ENCODE measurements at regions not wholly inside any gene's neighbourhood (a gene's known extent, or its start where the extent isn't known, plus 50 kb on each side); places are given as distances from the start of the nearest gene placed in this dataset.
"Not testable (repeated sequence)": the region's sequence is repeated elsewhere in the genome, so short reads cannot be mapped to it uniquely, and the experiment has no call there.

DNA sequence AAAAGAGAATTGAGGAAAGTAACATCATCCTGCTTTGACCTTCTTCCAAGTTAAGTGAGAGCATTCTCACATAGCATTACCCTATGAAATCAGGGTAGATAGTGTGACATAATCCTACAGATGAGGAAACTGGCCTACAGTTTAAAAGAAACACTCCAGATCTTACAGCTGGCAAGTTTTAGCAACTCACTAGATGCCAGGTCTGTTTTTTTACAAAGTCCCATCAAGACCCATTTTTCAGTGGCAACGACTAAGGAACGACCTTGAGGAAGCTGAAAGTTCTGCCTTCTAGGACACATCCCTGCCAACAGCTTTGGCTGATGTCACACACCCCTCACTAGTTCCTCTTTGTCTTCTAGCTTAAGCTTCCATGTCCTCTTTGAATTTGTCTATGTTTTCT, 92.7 kb downstream of the ATP6V0E2 start:
- not testable (repeated sequence) for TF ChIP-seq RAD21 (IDR thresholded peaks at IDR 0.05); SP1 (IDR thresholded peaks at IDR 0.05); GABPA (IDR thresholded peaks at IDR 0.05 in 1 of 2, conservative IDR thresholded peaks at IDR 0.05 in 1 of 2); JUND (IDR thresholded peaks at IDR 0.05); NR2F2 (IDR thresholded peaks at IDR 0.05); EGR1 (IDR thresholded peaks at IDR 0.05; ENCODE audit: low read depth in 2 of 2); RXRA (IDR thresholded peaks at IDR 0.05)
- TF ChIP-seq, protein P1, sequence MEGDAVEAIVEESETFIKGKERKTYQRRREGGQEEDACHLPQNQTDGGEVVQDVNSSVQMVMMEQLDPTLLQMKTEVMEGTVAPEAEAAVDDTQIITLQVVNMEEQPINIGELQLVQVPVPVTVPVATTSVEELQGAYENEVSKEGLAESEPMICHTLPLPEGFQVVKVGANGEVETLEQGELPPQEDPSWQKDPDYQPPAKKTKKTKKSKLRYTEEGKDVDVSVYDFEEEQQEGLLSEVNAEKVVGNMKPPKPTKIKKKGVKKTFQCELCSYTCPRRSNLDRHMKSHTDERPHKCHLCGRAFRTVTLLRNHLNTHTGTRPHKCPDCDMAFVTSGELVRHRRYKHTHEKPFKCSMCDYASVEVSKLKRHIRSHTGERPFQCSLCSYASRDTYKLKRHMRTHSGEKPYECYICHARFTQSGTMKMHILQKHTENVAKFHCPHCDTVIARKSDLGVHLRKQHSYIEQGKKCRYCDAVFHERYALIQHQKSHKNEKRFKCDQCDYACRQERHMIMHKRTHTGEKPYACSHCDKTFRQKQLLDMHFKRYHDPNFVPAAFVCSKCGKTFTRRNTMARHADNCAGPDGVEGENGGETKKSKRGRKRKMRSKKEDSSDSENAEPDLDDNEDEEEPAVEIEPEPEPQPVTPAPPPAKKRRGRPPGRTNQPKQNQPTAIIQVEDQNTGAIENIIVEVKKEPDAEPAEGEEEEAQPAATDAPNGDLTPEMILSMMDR (IDR thresholded peaks at IDR 0.05; ENCODE audit: low read depth, low read length, missing input control): not testable (repeated sequence)
- TF ChIP-seq, protein P2, sequence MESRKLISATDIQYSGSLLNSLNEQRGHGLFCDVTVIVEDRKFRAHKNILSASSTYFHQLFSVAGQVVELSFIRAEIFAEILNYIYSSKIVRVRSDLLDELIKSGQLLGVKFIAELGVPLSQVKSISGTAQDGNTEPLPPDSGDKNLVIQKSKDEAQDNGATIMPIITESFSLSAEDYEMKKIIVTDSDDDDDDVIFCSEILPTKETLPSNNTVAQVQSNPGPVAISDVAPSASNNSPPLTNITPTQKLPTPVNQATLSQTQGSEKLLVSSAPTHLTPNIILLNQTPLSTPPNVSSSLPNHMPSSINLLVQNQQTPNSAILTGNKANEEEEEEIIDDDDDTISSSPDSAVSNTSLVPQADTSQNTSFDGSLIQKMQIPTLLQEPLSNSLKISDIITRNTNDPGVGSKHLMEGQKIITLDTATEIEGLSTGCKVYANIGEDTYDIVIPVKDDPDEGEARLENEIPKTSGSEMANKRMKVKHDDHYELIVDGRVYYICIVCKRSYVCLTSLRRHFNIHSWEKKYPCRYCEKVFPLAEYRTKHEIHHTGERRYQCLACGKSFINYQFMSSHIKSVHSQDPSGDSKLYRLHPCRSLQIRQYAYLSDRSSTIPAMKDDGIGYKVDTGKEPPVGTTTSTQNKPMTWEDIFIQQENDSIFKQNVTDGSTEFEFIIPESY (IDR thresholded peaks at IDR 0.05): not testable (repeated sequence)
- TF ChIP-seq, protein P3, sequence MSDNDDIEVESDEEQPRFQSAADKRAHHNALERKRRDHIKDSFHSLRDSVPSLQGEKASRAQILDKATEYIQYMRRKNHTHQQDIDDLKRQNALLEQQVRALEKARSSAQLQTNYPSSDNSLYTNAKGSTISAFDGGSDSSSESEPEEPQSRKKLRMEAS (IDR thresholded peaks at IDR 0.05): not testable (repeated sequence)

All from liver (tissue), 3 donors.